ENCODE measurements at regions not wholly inside any gene's neighbourhood (a gene's known extent, or its start where the extent isn't known, plus 50 kb on each side); places are given as distances from the start of the nearest gene placed in this dataset.

- Mint-ChIP-seq H3K4me1 (no peaks in the 10 kb centered on the region), H3K27me3 (ENCODE audit: low read depth) (peaks cover 15% of the 10 kb centered on the region), H3K27ac (no peak overlapping the region), H3K36me3 (ENCODE audit: low read depth) (no peaks in the 10 kb centered on the region), H3K4me3 (no peak overlapping the region), H3K9me3 (no peaks in the 10 kb centered on the region)
- TF ChIP-seq CTCF (IDR thresholded peaks at IDR 0.05; ENCODE audit: unreplicated experiment in 3 of 3) = no peak
Measured at GRCh38 chr4:41832961-41833360, 84.4 kb upstream of the PHOX2B start.

- H3K27ac Mint-ChIP-seq = no peak overlapping the region
- no peak overlapping the region for H3K4me3 Mint-ChIP-seq
- H3K9me3 Mint-ChIP-seq = no peaks in the 10 kb centered on the region
- TF ChIP-seq CTCF (IDR thresholded peaks at IDR 0.05; ENCODE audit: unreplicated experiment in 3 of 3) = no peak
- no peaks in the 10 kb centered on the region for H3K4me1 Mint-ChIP-seq
- no peaks in the 10 kb centered on the region for H3K36me3 Mint-ChIP-seq (ENCODE audit: low read depth)
- H3K27me3 Mint-ChIP-seq (ENCODE audit: low read depth) = peaks cover 59% of the 10 kb centered on the region
Measured at GRCh38 chr4:41822325-41822724, 73.8 kb upstream of the PHOX2B start.

- no peaks in the 10 kb centered on the region for H3K36me3 Mint-ChIP-seq (ENCODE audit: low read depth)
- no peaks in the 10 kb centered on the region for H3K9me3 Mint-ChIP-seq
- no peak overlapping the region for H3K4me3 Mint-ChIP-seq
- H3K27me3 Mint-ChIP-seq (ENCODE audit: low read depth) = peaks cover 60% of the 10 kb centered on the region
- no peak overlapping the region for H3K27ac Mint-ChIP-seq
- H3K4me1 Mint-ChIP-seq = no peaks in the 10 kb centered on the region
- TF ChIP-seq CTCF (IDR thresholded peaks at IDR 0.05; ENCODE audit: unreplicated experiment in 3 of 3) = no peak
Measured at GRCh38 chr4:41820473-41820872, 71.9 kb upstream of the PHOX2B start.

- Mint-ChIP-seq H3K4me1 (no peaks in the 10 kb centered on the region), H3K27ac (no peak overlapping the region), H3K27me3 (ENCODE audit: low read depth) (peaks cover 66% of the 10 kb centered on the region), H3K4me3 (no peak overlapping the region), H3K36me3 (ENCODE audit: low read depth) (no peaks in the 10 kb centered on the region), H3K9me3 (no peaks in the 10 kb centered on the region)
- TF ChIP-seq CTCF (IDR thresholded peaks at IDR 0.05; ENCODE audit: unreplicated experiment in 3 of 3) = no peak
Measured at GRCh38 chr4:41819621-41820020, 71.1 kb upstream of the PHOX2B start.

GRCh38 chr4:41815473-41815872, 66.9 kb upstream of the PHOX2B start:
- no peaks in the 10 kb centered on the region for H3K36me3 Mint-ChIP-seq (ENCODE audit: low read depth)
- no peaks in the 10 kb centered on the region for H3K9me3 Mint-ChIP-seq
- no peaks in the 10 kb centered on the region for H3K4me1 Mint-ChIP-seq
- H3K27me3 Mint-ChIP-seq (ENCODE audit: low read depth) = peaks cover 49% of the 10 kb centered on the region
- TF ChIP-seq CTCF (IDR thresholded peaks at IDR 0.05; ENCODE audit: unreplicated experiment in 3 of 3) = no peak
- no peak overlapping the region for H3K27ac Mint-ChIP-seq
- no peak overlapping the region for H3K4me3 Mint-ChIP-seq

- Mint-ChIP-seq H3K4me1 (no peaks in the 10 kb centered on the region), H3K36me3 (ENCODE audit: low read depth) (no peaks in the 10 kb centered on the region), H3K9me3 (no peaks in the 10 kb centered on the region), H3K4me3 (no peak overlapping the region), H3K27ac (no peak overlapping the region), H3K27me3 (ENCODE audit: low read depth) (peaks cover 47% of the 10 kb centered on the region)
- TF ChIP-seq CTCF (IDR thresholded peaks at IDR 0.05; ENCODE audit: unreplicated experiment in 3 of 3) = peak; percentile 55 to 64 (median 61)
Measured at GRCh38 chr4:41814565-41814964, 66.0 kb upstream of the PHOX2B start.

Data from nephron (organoid).